ENCODE measurements at regions not wholly inside any gene's neighbourhood (a gene's known extent, or its start where the extent isn't known, plus 50 kb on each side); places are given as distances from the start of the nearest gene placed in this dataset.

- Histone ChIP-seq H3K4me1 (ENCODE audit: control insufficient read depth, low read length) (no peaks in the 10 kb centered on the region), H3K9me2 (replicated peaks; ENCODE audit: control insufficient read depth, low read length) (no peaks in the 10 kb centered on the region), H3K4me3 (ENCODE audit: low read length) (no peak overlapping the region), H3K36me3 (ENCODE audit: control insufficient read depth, low read length) (no peaks in the 10 kb centered on the region), H3K27me3 (ENCODE audit: control insufficient read depth, low read length) (no peaks in the 10 kb centered on the region), H4K20me1 (ENCODE audit: control insufficient read depth, insufficient read depth, low read depth, low read length) (no peaks in the 10 kb centered on the region), H3K27ac (ENCODE audit: low read depth, low read length) (no peak overlapping the region), H3K4me2 (ENCODE audit: low read length) (no peak overlapping the region), H3K9me3 (ENCODE audit: control insufficient read depth, insufficient read depth, low read length) (no peaks in the 10 kb centered on the region), H3K79me2 (ENCODE audit: control insufficient read depth, low read length) (no peaks in the 10 kb centered on the region), H3F3A (ENCODE audit: control insufficient read depth, insufficient read depth) (no peaks in the 10 kb centered on the region)
- TF ChIP-seq EZH2phosphoT487 (IDR thresholded peaks at IDR 0.05; ENCODE audit: borderline replicate concordance, low read length) (no peak), CTCF (IDR thresholded peaks at IDR 0.05; ENCODE audit: low read depth, low read length, poor library complexity, severe bottlenecking) (no peak)
These were observed 163.9 kb upstream of the DUSP10 start for GRCh38 chr1:221905802-221906201.

- H3K79me2 ChIP-seq (ENCODE audit: control insufficient read depth, low read length), result no peaks in the 10 kb centered on the region
- H3F3A ChIP-seq (ENCODE audit: control insufficient read depth, insufficient read depth), result no peaks in the 10 kb centered on the region
- no peaks in the 10 kb centered on the region for H3K9me3 ChIP-seq (ENCODE audit: control insufficient read depth, insufficient read depth, low read length)
- no peaks in the 10 kb centered on the region for H3K27me3 ChIP-seq (ENCODE audit: control insufficient read depth, low read length)
- H3K27ac ChIP-seq (ENCODE audit: low read depth, low read length), result no peak overlapping the region
- H3K36me3 ChIP-seq (ENCODE audit: control insufficient read depth, low read length), result no peaks in the 10 kb centered on the region
- no peak overlapping the region for H3K4me2 ChIP-seq (ENCODE audit: low read length)
- no peaks in the 10 kb centered on the region for H4K20me1 ChIP-seq (ENCODE audit: control insufficient read depth, insufficient read depth, low read depth, low read length)
- H3K4me1 ChIP-seq (ENCODE audit: control insufficient read depth, low read length), result no peaks in the 10 kb centered on the region
- TF ChIP-seq CTCF (IDR thresholded peaks at IDR 0.05; ENCODE audit: low read depth, low read length, poor library complexity, severe bottlenecking), result no peak
- TF ChIP-seq EZH2phosphoT487 (IDR thresholded peaks at IDR 0.05; ENCODE audit: borderline replicate concordance, low read length), result no peak
- H3K9me2 ChIP-seq (replicated peaks; ENCODE audit: control insufficient read depth, low read length), result no peaks in the 10 kb centered on the region
- no peak overlapping the region for H3K4me3 ChIP-seq (ENCODE audit: low read length)
These were observed 162.4 kb upstream of the DUSP10 start for GRCh38 chr1:221904319-221904718.

GRCh38 chr1:221903594-221903993 lies 161.7 kb upstream of the DUSP10 start:
- Histone ChIP-seq H3K4me1 (ENCODE audit: control insufficient read depth, low read length) (no peaks in the 10 kb centered on the region), H3K36me3 (ENCODE audit: control insufficient read depth, low read length) (no peaks in the 10 kb centered on the region), H3K4me3 (ENCODE audit: low read length) (no peak overlapping the region), H3F3A (ENCODE audit: control insufficient read depth, insufficient read depth) (no peaks in the 10 kb centered on the region), H3K9me3 (ENCODE audit: control insufficient read depth, insufficient read depth, low read length) (no peaks in the 10 kb centered on the region), H3K9me2 (replicated peaks; ENCODE audit: control insufficient read depth, low read length) (no peaks in the 10 kb centered on the region), H3K79me2 (ENCODE audit: control insufficient read depth, low read length) (no peaks in the 10 kb centered on the region), H4K20me1 (ENCODE audit: control insufficient read depth, insufficient read depth, low read depth, low read length) (no peaks in the 10 kb centered on the region), H3K27ac (ENCODE audit: low read depth, low read length) (no peak overlapping the region), H3K4me2 (ENCODE audit: low read length) (no peak overlapping the region), H3K27me3 (ENCODE audit: control insufficient read depth, low read length) (no peaks in the 10 kb centered on the region)
- no peak for TF ChIP-seq EZH2phosphoT487 (IDR thresholded peaks at IDR 0.05; ENCODE audit: borderline replicate concordance, low read length)
- TF ChIP-seq CTCF (IDR thresholded peaks at IDR 0.05; ENCODE audit: low read depth, low read length, poor library complexity, severe bottlenecking), result no peak

GRCh38 chr1:221902961-221903360 lies 161.1 kb upstream of the DUSP10 start:
- H3K4me1 ChIP-seq (ENCODE audit: control insufficient read depth, low read length), result no peaks in the 10 kb centered on the region

More at GRCh38 chr1:221902961-221903360, 161.1 kb upstream of the DUSP10 start:
- no peaks in the 10 kb centered on the region for H3F3A ChIP-seq (ENCODE audit: control insufficient read depth, insufficient read depth)
- H3K9me2 ChIP-seq (replicated peaks; ENCODE audit: control insufficient read depth, low read length), result no peaks in the 10 kb centered on the region
- H3K4me2 ChIP-seq (ENCODE audit: low read length), result no peak overlapping the region
- H3K4me3 ChIP-seq (ENCODE audit: low read length), result no peak overlapping the region
- H3K36me3 ChIP-seq (ENCODE audit: control insufficient read depth, low read length), result no peaks in the 10 kb centered on the region
- H3K9me3 ChIP-seq (ENCODE audit: control insufficient read depth, insufficient read depth, low read length), result no peaks in the 10 kb centered on the region
- H4K20me1 ChIP-seq (ENCODE audit: control insufficient read depth, insufficient read depth, low read depth, low read length), result no peaks in the 10 kb centered on the region
- no peak for TF ChIP-seq CTCF (IDR thresholded peaks at IDR 0.05; ENCODE audit: low read depth, low read length, poor library complexity, severe bottlenecking)
- TF ChIP-seq EZH2phosphoT487 (IDR thresholded peaks at IDR 0.05; ENCODE audit: borderline replicate concordance, low read length), result no peak
- no peak overlapping the region for H3K27ac ChIP-seq (ENCODE audit: low read depth, low read length)
- no peaks in the 10 kb centered on the region for H3K79me2 ChIP-seq (ENCODE audit: control insufficient read depth, low read length)
- H3K27me3 ChIP-seq (ENCODE audit: control insufficient read depth, low read length), result no peaks in the 10 kb centered on the region
